ENCODE measurements at regions not wholly inside any gene's neighbourhood (a gene's known extent, or its start where the extent isn't known, plus 50 kb on each side); places are given as distances from the start of the nearest gene placed in this dataset.

DNA sequence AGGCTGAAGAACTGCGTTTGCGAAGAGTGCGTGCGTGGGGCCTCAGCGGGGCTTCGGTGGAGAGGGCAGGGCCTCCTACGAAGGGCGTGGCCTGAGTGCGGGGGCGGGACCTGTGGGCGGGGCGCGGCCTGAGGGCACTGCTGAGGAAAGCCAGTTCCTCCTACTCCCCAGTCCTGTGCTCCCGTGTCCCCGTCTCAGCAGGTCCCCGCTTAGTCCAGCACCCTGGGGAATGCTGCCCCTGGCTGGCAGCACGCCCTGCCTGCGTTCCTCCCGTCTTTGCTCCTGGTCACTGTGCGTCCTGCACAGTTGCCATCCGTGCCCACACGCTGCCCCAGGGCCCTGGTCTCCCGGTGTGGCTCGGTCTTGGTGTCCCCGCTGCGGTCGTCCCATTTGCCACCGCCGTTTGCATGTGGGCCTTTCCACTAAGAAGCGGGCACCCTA lies 177.1 kb downstream of the ZNF248 start:
- Histone ChIP-seq H3K36me3 (ENCODE audit: control insufficient read depth in 4 of 4, insufficient read depth in 3 of 4, low read depth in 1 of 4, low read length in 3 of 4) (no peaks in the 10 kb centered on the region), H3K9ac (ENCODE audit: low read depth in 1 of 2, low read length in 2 of 2) (no peak overlapping the region), H3K4me3 (ENCODE audit: low read depth in 1 of 3, low read length in 3 of 3) (no peak overlapping the region), H3K27me3 (ENCODE audit: control insufficient read depth in 4 of 4, insufficient read depth in 4 of 4, low read length in 3 of 4) (no peaks in the 10 kb centered on the region), H3K4me1 (ENCODE audit: control insufficient read depth in 4 of 4, insufficient read depth in 4 of 4, low read length in 3 of 4) (no peaks in the 10 kb centered on the region), H3K27ac (ENCODE audit: low read depth in 1 of 2, low read length in 2 of 2) (no peak overlapping the region), H3K9me3 (ENCODE audit: control insufficient read depth in 4 of 4, low read length in 3 of 4) (peaks cover 0 to 5% (median under 1%) of the 10 kb centered on the region in 4 donors)
- TF ChIP-seq RXRA (IDR thresholded peaks at IDR 0.05) (no peak), GABPA (IDR thresholded peaks at IDR 0.05 in 1 of 2, conservative IDR thresholded peaks at IDR 0.05 in 1 of 2) (no peak), FOXA1 (IDR thresholded peaks at IDR 0.05) (no peak), JUND (IDR thresholded peaks at IDR 0.05) (no peak), NR2F2 (IDR thresholded peaks at IDR 0.05) (no peak), TAF1 (conservative IDR thresholded peaks at IDR 0.05) (no peak), ATF3 (IDR thresholded peaks at IDR 0.05) (no peak)
- TF ChIP-seq, protein P1, sequence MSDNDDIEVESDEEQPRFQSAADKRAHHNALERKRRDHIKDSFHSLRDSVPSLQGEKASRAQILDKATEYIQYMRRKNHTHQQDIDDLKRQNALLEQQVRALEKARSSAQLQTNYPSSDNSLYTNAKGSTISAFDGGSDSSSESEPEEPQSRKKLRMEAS (IDR thresholded peaks at IDR 0.05): no peak
- TF ChIP-seq, protein P2, sequence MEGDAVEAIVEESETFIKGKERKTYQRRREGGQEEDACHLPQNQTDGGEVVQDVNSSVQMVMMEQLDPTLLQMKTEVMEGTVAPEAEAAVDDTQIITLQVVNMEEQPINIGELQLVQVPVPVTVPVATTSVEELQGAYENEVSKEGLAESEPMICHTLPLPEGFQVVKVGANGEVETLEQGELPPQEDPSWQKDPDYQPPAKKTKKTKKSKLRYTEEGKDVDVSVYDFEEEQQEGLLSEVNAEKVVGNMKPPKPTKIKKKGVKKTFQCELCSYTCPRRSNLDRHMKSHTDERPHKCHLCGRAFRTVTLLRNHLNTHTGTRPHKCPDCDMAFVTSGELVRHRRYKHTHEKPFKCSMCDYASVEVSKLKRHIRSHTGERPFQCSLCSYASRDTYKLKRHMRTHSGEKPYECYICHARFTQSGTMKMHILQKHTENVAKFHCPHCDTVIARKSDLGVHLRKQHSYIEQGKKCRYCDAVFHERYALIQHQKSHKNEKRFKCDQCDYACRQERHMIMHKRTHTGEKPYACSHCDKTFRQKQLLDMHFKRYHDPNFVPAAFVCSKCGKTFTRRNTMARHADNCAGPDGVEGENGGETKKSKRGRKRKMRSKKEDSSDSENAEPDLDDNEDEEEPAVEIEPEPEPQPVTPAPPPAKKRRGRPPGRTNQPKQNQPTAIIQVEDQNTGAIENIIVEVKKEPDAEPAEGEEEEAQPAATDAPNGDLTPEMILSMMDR (IDR thresholded peaks at IDR 0.05; ENCODE audit: low read depth, low read length, missing input control): no peak
- 75% methylated on average over 30 of the region's 30 CpGs for WGBS
- DNase-seq (ENCODE audit: low spot score): no peak

GRCh38 chr10:37679465-37679864 lies 177.9 kb downstream of the ZNF248 start:
- DNase-seq (ENCODE audit: low spot score): no peak
- Histone ChIP-seq H3K9me3 (ENCODE audit: control insufficient read depth in 4 of 4, low read length in 3 of 4) (peaks cover 0 to 5% (median under 1%) of the 10 kb centered on the region in 4 donors), H3K4me3 (ENCODE audit: low read depth in 1 of 3, low read length in 3 of 3) (no peak overlapping the region), H3K36me3 (ENCODE audit: control insufficient read depth in 4 of 4, insufficient read depth in 3 of 4, low read depth in 1 of 4, low read length in 3 of 4) (no peaks in the 10 kb centered on the region), H3K9ac (ENCODE audit: low read depth in 1 of 2, low read length in 2 of 2) (no peak overlapping the region), H3K27me3 (ENCODE audit: control insufficient read depth in 4 of 4, insufficient read depth in 4 of 4, low read length in 3 of 4) (no peaks in the 10 kb centered on the region), H3K27ac (ENCODE audit: low read depth in 1 of 2, low read length in 2 of 2) (no peak overlapping the region), H3K4me1 (ENCODE audit: control insufficient read depth in 4 of 4, insufficient read depth in 4 of 4, low read length in 3 of 4) (no peaks in the 10 kb centered on the region)
- TF ChIP-seq GABPA (IDR thresholded peaks at IDR 0.05 in 1 of 2, conservative IDR thresholded peaks at IDR 0.05 in 1 of 2) (no peak), TAF1 (conservative IDR thresholded peaks at IDR 0.05) (no peak), FOXA1 (IDR thresholded peaks at IDR 0.05) (no peak), ZBTB33 (IDR thresholded peaks at IDR 0.05) (no peak), NR2F2 (IDR thresholded peaks at IDR 0.05) (no peak), JUND (IDR thresholded peaks at IDR 0.05) (no peak), YY1 (IDR thresholded peaks at IDR 0.05) (no peak), HNF4A (conservative IDR thresholded peaks at IDR 0.05) (no peak), REST (IDR thresholded peaks at IDR 0.05) (no peak), ATF3 (IDR thresholded peaks at IDR 0.05) (no peak), RAD21 (IDR thresholded peaks at IDR 0.05) (no peak), HNF4G (IDR thresholded peaks at IDR 0.05) (no peak), RXRA (IDR thresholded peaks at IDR 0.05) (no peak), EGR1 (IDR thresholded peaks at IDR 0.05; ENCODE audit: low read depth in 2 of 2) (no peak)
- TF ChIP-seq, protein P2 (IDR thresholded peaks at IDR 0.05; ENCODE audit: low read depth, low read length, missing input control): no peak
- TF ChIP-seq, protein P1 (IDR thresholded peaks at IDR 0.05): no peak
- 86% methylated on average over 8 of the region's 8 CpGs for WGBS

Data from liver (tissue), 8 donors.